SK-N-DZ (cell line): ENCODE measurements at regions not wholly inside any gene's neighbourhood (a gene's known extent, or its start where the extent isn't known, plus 50 kb on each side); places are given as distances from the start of the nearest gene placed in this dataset.
"Not testable (repeated sequence)": the region's sequence is repeated elsewhere in the genome, so short reads cannot be mapped to it uniquely, and the experiment has no call there.

Experiments
- DNase-seq: peaks from one replicate; pipeline ENCODE4 v3.0.0-alpha.2; 2015; ENCODE audit warnings: low spot score

DNA sequence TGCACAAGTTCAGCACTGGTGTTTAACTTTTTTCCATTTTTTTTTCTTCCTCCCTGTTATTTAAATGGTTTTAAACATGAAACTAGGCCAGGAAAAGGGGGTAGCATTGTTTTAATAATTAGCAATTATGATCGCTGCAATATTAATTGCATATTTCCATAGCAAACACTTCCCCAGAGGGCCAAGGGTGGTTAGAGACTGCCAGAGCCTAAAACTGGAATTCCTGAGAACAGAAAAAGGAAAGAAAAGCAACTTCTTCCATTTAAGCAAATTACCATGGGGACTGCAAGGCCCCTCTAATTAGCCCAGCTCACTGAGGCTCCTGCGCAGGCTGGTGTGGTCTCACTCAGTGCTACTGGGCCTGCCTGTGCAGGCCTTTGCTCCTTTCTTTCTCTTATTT is 201.5 kb downstream of the SMAD2 start:
- DNase-seq: no peak

- DNase-seq: no peak
These were observed 203.1 kb downstream of the SMAD2 start for GRCh38 chr18:47727409-47727808.

DNA sequence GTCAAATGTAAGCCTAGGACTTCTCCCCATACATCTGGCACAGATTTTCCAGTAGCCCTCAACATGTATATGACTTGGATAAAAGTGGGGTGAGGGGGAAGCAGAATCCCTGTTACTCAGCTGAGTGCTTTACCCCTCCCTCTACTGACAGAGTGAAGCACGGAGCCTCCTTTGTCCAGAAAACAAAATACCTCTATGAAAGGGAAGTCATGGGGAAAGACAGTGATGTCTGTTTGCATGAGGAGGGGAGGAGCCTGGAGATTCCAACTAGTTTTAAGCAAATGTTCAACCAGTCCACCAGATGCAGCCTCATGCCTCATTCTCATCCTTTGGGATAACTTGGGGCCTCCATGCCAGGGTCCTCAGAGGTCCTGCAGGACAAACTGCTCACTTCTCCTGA is 203.9 kb downstream of the SMAD2 start:
- DNase-seq: no peak

GRCh38 chr18:47725656-47726055 is 204.8 kb downstream of the SMAD2 start:
- DNase-seq: no peak

- DNase-seq: no peak
These were observed 206.1 kb downstream of the SMAD2 start for GRCh38 chr18:47724186-47724975.

- DNase-seq: no peak
These were observed 208.6 kb downstream of the SMAD2 start for GRCh38 chr18:47721876-47722275.

DNA sequence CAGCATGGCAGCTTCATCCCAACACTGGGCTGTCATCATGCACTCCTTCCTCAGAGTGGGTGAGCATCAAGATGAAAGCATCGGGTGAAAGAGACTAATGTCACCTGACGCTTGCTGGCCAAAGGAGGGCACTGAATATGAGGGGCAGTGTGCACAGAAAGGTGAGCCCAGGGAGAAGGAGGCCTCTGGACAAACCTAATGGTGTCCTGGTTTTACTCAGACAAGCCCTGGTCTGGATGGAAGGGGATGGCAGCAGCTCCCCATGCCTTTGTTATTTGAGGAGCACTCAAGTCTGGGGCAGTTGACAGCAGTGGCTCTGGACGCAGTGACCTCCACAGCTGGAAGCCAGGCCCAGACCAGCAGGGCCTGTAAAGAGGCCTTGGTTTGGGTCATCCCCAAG is 209.7 kb downstream of the SMAD2 start:
- DNase-seq: no peak

DNA sequence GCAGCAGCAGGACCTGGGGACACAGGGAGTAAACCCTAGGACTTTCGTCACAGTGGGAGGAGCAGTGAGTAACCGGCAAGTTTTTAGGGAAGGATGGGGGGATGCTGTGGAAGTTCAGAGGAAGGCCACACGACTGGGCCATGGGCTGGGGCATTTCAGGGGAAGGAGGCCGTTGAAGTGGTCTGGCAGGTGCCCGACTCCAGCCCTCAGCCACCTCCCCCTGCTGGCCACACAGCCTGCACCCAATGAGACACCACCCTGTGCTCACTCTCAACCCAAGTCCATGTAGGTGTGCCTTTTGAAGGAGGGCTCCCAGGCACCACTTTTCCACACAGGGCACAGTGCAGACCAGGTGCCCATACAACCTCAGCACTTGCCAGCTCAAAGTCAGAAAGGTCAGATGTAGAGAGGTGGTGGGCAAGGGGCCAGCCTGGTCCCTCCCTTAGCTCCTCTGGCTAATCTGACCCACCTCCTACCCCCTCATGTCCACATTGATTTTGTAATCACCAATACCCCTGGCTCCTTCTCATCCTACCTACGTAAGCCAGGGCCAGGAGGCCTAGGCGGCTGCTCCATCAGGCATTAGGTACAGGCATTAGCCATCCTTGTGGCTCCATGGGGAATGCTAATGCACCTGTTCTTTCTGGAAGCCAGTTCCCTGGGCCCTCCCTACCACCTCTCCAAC is 211.2 kb downstream of the SMAD2 start:
- no peak for DNase-seq

DNA sequence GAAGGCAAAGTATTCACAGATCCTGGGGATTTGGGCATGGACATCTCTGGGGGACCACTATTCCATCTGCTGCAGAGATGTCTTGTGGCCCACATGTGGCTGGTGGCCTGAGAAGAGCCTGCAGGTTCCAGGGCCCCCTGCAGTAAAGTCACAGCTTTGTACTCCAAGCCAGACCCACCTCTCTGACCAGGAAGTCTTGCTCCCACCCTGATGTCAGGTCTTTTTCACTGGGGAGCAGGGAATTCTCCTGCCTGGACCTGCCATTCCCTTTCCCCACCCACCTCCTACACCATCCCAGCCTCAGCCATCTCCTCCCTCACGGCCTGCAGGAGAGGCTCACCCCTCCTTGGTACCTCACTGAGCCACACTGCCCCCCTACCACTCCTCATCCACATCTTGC is 211.8 kb downstream of the SMAD2 start:
- no peak for DNase-seq

GRCh38 chr18:47717257-47717656 is 213.2 kb downstream of the SMAD2 start:
- no peak for DNase-seq

- DNase-seq: no peak
These were observed 213.8 kb downstream of the SMAD2 start for GRCh38 chr18:47716632-47717185.

DNA sequence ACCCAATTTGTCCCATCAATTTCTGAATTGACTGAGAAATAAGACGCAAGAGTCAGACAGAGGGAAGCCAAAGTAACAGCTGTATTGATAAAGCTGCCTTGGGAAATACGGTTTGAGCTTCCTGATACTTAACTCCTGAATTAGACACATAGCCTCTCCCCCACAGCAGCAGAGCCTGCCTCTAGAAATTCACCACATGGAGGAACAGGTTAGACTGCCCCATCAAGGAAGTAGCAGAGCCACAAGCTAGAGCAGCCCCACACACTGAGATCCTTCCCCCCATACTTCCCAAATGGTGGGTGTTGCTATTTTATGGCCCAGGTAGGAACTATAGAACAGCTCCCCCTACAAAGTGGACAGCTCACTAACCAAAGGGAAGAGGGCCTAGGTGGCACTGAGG is 220.0 kb downstream of the SMAD2 start:
- DNase-seq: no peak

DNA sequence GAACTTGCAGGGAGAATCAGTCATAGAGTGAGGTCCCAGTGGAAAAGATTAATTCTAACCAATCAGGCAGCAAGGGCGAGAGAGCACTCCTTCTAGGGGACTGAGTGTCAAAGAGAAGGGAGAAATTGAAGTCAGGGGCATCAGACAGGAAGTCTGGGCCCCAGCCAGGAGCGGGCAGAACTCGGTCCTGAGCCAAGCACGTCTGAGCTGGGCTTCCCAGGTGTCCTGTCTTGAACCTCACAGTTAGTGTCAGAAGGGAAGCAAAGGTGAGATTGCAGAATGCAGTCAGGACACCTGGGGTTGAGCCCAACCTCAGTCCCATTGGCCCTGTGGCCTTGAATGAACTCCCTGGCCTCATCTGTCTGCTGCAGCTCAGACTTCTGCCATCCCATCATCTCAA is 220.9 kb downstream of the SMAD2 start:
- DNase-seq: no peak

DNA sequence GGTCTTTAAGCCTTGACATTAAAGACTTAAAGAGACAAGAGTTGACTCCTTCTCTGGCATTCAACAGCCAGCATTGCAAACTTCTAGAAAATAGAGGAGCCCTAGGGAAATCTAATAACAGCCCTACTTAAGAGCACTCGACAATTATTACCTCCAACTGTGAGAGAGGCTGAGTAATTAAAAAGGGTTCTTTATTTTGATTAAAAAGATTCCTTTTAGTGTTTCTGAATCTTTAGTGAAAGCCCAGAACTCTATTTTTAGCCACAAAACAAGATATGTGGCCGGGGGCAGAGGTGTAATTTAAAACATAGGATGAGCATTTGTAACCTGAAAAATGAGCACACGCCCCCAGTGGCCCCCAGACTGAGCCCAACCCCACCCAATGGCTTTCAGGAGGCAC is 222.3 kb downstream of the SMAD2 start:
- no peak for DNase-seq

DNA sequence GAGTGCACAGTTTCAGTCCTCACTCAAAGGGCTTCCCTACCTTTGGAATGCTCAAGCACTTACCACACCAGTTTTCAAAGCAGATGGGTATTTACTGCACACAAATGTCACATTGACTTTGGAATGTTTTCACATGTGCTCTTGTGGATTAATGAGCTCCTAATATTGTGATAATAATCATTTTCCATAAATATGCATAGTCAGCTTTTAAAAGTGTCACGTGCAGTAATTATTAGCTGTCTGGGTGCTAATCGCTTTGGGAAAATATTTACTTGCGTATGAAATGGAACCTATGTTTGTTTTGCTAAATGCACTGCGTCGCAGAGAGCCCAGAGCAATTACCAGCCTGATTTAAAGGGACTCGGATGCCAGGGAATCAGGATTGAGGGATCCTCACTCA is 229.3 kb downstream of the SMAD2 start:
- no peak for DNase-seq

GRCh38 chr18:47696870-47697269 is 233.6 kb downstream of the SMAD2 start:
- DNase-seq: no peak

DNA sequence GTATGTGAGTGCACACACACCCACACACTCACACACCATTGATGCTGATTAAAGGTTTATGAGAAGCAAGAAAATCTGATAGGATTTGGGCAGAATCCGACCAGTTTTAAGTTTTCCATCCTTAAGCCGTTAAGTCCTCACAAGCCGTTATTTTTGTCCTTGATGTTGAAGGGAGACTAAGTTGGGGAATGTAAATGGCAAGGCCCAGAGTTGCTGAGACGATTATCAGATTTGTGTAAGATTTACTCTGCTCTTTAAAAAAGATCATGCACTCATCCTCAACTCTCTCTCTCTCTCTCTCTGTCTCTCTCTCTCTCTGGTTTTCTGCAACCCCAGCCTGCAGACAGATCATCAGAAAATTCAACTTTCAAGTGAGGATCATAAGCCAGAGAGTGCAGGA is 238.8 kb downstream of the SMAD2 start:
- DNase-seq: no peak

GRCh38 chr18:47690778-47691177 is 239.7 kb downstream of the SMAD2 start:
- DNase-seq: not testable (repeated sequence)

- DNase-seq: no peak
These were observed 241.1 kb downstream of the SMAD2 start for GRCh38 chr18:47689371-47689770.

- DNase-seq: no peak
These were observed 243.7 kb downstream of the SMAD2 start for GRCh38 chr18:47686806-47687205.

DNA sequence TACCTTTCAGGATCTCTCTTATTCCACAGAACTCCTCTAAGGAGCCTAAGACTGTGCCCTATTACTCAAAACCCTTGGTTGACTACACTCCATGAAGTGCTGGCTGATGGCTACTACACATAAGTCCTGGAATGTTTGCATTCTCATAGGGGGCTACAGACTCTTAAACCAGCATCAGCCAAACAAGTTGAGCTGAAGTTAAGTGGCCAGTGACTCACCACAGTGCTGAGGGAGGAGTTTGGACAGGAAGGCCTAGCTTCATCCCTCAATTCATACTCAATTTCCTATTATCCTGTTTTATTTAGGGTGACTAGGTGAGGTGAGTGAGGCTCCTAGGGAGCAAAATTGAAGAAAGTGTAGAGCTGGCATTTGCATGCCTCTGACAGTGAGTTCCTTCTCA is 246.7 kb downstream of the SMAD2 start:
- no peak for DNase-seq

DNA sequence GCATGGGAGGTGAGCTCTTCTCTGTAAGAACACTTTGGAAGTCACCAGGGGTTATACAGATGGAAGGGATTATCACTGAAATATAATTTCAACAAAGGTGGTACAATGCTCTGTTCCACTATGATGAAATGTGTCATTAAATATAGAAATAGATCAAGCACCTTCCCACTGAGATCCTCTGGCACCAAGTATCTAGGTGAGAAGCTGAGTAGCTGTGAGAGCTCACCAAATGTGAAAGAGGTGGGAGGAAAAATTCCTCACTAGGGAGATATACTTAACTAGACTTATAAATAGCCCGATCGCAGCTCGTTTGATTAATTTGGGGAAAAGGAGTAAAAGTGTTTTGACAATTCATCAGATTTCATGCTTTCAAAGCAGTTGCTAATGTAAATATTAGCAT is 247.6 kb downstream of the SMAD2 start:
- no peak for DNase-seq

DNA sequence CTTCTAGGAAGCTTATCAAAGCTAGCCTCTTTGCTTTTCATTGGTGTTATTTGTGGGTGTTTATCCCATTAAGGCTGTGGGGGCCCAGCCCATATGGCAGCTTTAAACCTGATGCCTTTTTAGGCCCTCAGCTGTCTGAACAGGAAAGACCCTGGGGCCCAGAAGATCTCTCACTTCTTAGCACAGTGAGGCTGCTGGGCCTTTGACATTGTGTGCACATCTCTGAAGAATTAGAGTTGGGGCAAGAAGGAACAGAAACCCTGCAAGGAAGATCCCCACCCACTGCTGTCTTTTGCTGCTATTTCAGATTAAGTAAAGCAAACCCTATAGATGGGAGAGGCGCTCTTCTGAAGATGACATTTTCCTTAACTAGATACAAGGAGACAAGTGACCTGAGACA is 250.0 kb downstream of the SMAD2 start:
- DNase-seq: no peak
